HEK293 (cell line): ENCODE measurements at regions not wholly inside any gene's neighbourhood (a gene's known extent, or its start where the extent isn't known, plus 50 kb on each side); places are given as distances from the start of the nearest gene placed in this dataset.

Experiments
- CTCF ChIA-PET: fragments of 350-600 bp; formaldehyde crosslinking; extraction: SDS; loops from one replicate; lab custom pipeline; 2021; ENCODE audit warnings: antibody characterized with exemption; lab: Yijun Ruan, JAX
- POLR2A ChIA-PET: fragments of 300-600 bp; formaldehyde crosslinking; extraction: SDS; loops from one replicate; lab custom pipeline; 2020; ENCODE audit warnings: antibody characterized with exemption, inconsistent platforms; lab: Yijun Ruan, JAX
- H3K27ac ChIP-seq: fragments of 200-500 bp; sonication (Bioruptor generic); 2 replicates; pipeline ENCODE4 v1.5.1; 2014; ENCODE audit warnings: low read depth, low read length, control low read depth, inconsistent platforms; ENCODE audit errors: extremely low read depth
- H3K36me3 ChIP-seq, 2 experiments: fragments of 200-500 bp in 1 of 2; sonication (Bioruptor generic) in 1 of 2; 1 replicate in 1 of 2; 2 replicates in 1 of 2; pipeline ENCODE4 v1.5.1; 2014 to 2017; ENCODE audit warnings: inconsistent platforms in 2 of 2, low read length in 2 of 2; ENCODE audit not compliant: control insufficient read depth in 2 of 2, insufficient read depth in 1 of 2
- H3K4me1 ChIP-seq: fragments of 200-500 bp; sonication (Bioruptor generic); 2 replicates; pipeline ENCODE4 v1.5.1; 2014; ENCODE audit warnings: mild to moderate bottlenecking, low read length, inconsistent platforms; ENCODE audit not compliant: control insufficient read depth, insufficient read depth
- H3K4me3 ChIP-seq: 2 replicates; pipeline ENCODE4 v1.5.1; 2011; ENCODE audit warnings: low read depth, mild to moderate bottlenecking, control low read depth, low read length, moderate library complexity
- H3K9me3 ChIP-seq: fragments of 200-500 bp; sonication (Bioruptor generic); 2 replicates; pipeline ENCODE4 v1.5.1; 2014; ENCODE audit warnings: low read depth, low read length, inconsistent platforms; ENCODE audit not compliant: control insufficient read depth, insufficient read depth
- IKZF3 ChIP-seq: fragments of 450-650 bp; IDR thresholded peaks from 2 replicates; pipeline ENCODE4 v1.5.0; 2018; ENCODE audit warnings: missing biosample characterization, mild to moderate bottlenecking, missing genetic modification characterization, moderate library complexity
- MZF1 ChIP-seq: fragments of 450-650 bp; formaldehyde crosslinking; IDR thresholded peaks from 2 replicates; pipeline ENCODE4 v1.5.1; 2017; ENCODE audit warnings: missing biosample characterization, missing genetic modification characterization, borderline replicate concordance
- OVOL3 ChIP-seq: fragments of 450-650 bp; formaldehyde crosslinking; IDR thresholded peaks from 2 replicates; pipeline ENCODE4 v1.5.1; 2016; ENCODE audit warnings: missing biosample characterization, missing genetic modification characterization
- PATZ1 ChIP-seq: fragments of 450-650 bp; formaldehyde crosslinking; IDR thresholded peaks from 2 replicates; pipeline ENCODE4 v1.5.1; 2016; ENCODE audit warnings: missing biosample characterization, missing genetic modification characterization
- TCF7L2 ChIP-seq: IDR thresholded peaks from 2 replicates; pipeline ENCODE4 v1.6.1; 2011; ENCODE audit warnings: low read depth, mild to moderate bottlenecking, inconsistent platforms, low read length, moderate library complexity, borderline replicate concordance
- ZEB2 ChIP-seq: fragments of 450-650 bp; formaldehyde crosslinking; IDR thresholded peaks from 2 replicates; pipeline ENCODE4 v1.5.1; 2016; ENCODE audit warnings: missing biosample characterization, missing genetic modification characterization
- ZFP41 ChIP-seq: fragments of 450-650 bp; formaldehyde crosslinking; IDR thresholded peaks from 2 replicates; pipeline ENCODE4 v1.5.1; 2016; ENCODE audit warnings: missing biosample characterization, missing genetic modification characterization, borderline replicate concordance
- ZIC2 ChIP-seq: fragments of 450-650 bp; formaldehyde crosslinking; IDR thresholded peaks from 2 replicates; pipeline ENCODE4 v1.5.1; 2016; ENCODE audit warnings: missing biosample characterization, missing genetic modification characterization
- ZNF138 ChIP-seq: fragments of 450-650 bp; formaldehyde crosslinking; IDR thresholded peaks from 2 replicates; pipeline ENCODE4 v1.5.1; 2016; ENCODE audit warnings: missing biosample characterization, missing genetic modification characterization, borderline replicate concordance
- ZNF157 ChIP-seq: fragments of 450-650 bp; formaldehyde crosslinking; IDR thresholded peaks from 2 replicates; pipeline ENCODE4 v1.5.1; 2016; ENCODE audit warnings: missing biosample characterization, missing genetic modification characterization
- ZNF184 ChIP-seq: fragments of 450-650 bp; IDR thresholded peaks from 2 replicates; pipeline ENCODE4 v1.5.1; 2018; ENCODE audit warnings: missing biosample characterization, mild to moderate bottlenecking, missing genetic modification characterization
- ZNF23 ChIP-seq: fragments of 450-650 bp; formaldehyde crosslinking; IDR thresholded peaks from 2 replicates; pipeline ENCODE4 v1.5.1; 2016; ENCODE audit warnings: missing biosample characterization, missing genetic modification characterization, borderline replicate concordance
- ZNF248 ChIP-seq: fragments of 450-650 bp; formaldehyde crosslinking; IDR thresholded peaks from 2 replicates; pipeline ENCODE4 v1.5.1; 2017; ENCODE audit warnings: missing biosample characterization, missing genetic modification characterization
- ZNF501 ChIP-seq: fragments of 450-650 bp; formaldehyde crosslinking; IDR thresholded peaks from 2 replicates; pipeline ENCODE4 v1.5.1; 2016; ENCODE audit warnings: missing biosample characterization, missing genetic modification characterization
- ZNF514 ChIP-seq: fragments of 450-650 bp; formaldehyde crosslinking; IDR thresholded peaks from 2 replicates; pipeline ENCODE4 v1.5.1; 2016; ENCODE audit warnings: missing biosample characterization, missing genetic modification characterization
- ZNF530 ChIP-seq: fragments of 450-650 bp; formaldehyde crosslinking; IDR thresholded peaks from 2 replicates; pipeline ENCODE4 v1.5.1; 2016; ENCODE audit warnings: low read depth, missing biosample characterization, missing genetic modification characterization
- ZNF580 ChIP-seq: fragments of 450-650 bp; formaldehyde crosslinking; IDR thresholded peaks from 2 replicates; pipeline ENCODE4 v1.5.1; 2016; ENCODE audit warnings: missing biosample characterization, missing genetic modification characterization
- ZNF747 ChIP-seq: fragments of 450-650 bp; formaldehyde crosslinking; IDR thresholded peaks from 2 replicates; pipeline ENCODE4 v1.5.1; 2016; ENCODE audit warnings: missing biosample characterization, missing genetic modification characterization
- ZNF837 ChIP-seq: fragments of 450-650 bp; formaldehyde crosslinking; IDR thresholded peaks from 2 replicates; pipeline ENCODE4 v1.5.1; 2016; ENCODE audit warnings: missing biosample characterization, missing genetic modification characterization
- ZSCAN30 ChIP-seq: fragments of 450-650 bp; IDR thresholded peaks from 2 replicates; pipeline ENCODE4 v1.5.1; 2018; ENCODE audit warnings: missing biosample characterization, mild to moderate bottlenecking, missing genetic modification characterization, moderate library complexity

DNA sequence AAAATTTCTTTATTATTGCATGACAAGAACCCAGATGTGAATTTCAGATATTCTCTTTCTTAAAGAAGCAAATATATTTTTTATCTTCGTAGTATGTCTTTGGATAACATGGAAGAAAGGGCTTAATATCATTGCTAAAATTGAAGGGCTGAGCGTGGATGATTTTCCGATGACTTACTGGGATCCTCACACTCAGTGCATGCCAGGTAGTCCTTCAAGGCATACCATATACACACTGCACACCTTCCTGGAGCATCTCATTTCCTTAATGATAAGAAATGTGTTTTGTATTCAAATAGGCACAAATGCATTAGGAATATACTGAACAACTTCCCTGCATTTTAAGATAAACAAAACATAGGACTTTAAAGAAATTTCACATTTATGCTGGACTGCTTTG lies 193.9 kb upstream of the MAP3K7 start (continued):
- TF ChIP-seq PATZ1 (tag by site-specific recombination) (no peak), MZF1 (tag by site-specific recombination) (no peak), ZNF248 (tag by site-specific recombination) (no peak), ZIC2 (tag by site-specific recombination) (no peak), ZNF837 (no peak), ZNF184 (no peak), IKZF3 (tag by site-specific recombination) (no peak), ZFP41 (no peak)

- Histone ChIP-seq H3K9me3 (no peaks in the 10 kb centered on the region), H3K27ac (no peak overlapping the region), H3K36me3 (no peaks in the 10 kb centered on the region), H3K4me1 (no peaks in the 10 kb centered on the region), H3K4me3 (no peak overlapping the region)
- POLR2A ChIA-PET, result no interaction called here
- CTCF ChIA-PET, result interaction anchor here (0.7 to 0.9 kb wide), 3 partner anchors 10 to 83 kb away, joined by 4 to 12 read pairs (median 4); no protein-coding TSS in a partner anchor
- TF ChIP-seq ZNF580 (tag by site-specific recombination) (no peak), TCF7L2 (peak; percentile 47; the same call in 1 of the 2 replicates), ZNF747 (no peak)
These were observed 193.3 kb upstream of the MAP3K7 start for GRCh38 chr6:90780141-90780540.

GRCh38 chr6:90778417-90779203 lies 191.7 kb upstream of the MAP3K7 start:
- Histone ChIP-seq H3K4me1 (no peaks in the 10 kb centered on the region), H3K27ac (no peak overlapping the region), H3K4me3 (no peak overlapping the region), H3K36me3 (no peaks in the 10 kb centered on the region), H3K9me3 (no peaks in the 10 kb centered on the region)
- TF ChIP-seq ZSCAN30 (tag by site-specific recombination) (no peak), ZNF138 (tag by site-specific recombination) (no peak), ZEB2 (tag by site-specific recombination) (no peak), ZNF248 (tag by site-specific recombination) (no peak), ZNF501 (tag by site-specific recombination) (no peak), OVOL3 (tag by site-specific recombination) (no peak), ZNF514 (no peak), ZNF157 (tag by site-specific recombination) (no peak)
- ChIA-PET POLR2A (no interaction called here), CTCF (interaction anchor here (0.6 kb wide), 1 partner anchor 305 kb away, joined by 5 read pairs; no protein-coding TSS in a partner anchor)

DNA sequence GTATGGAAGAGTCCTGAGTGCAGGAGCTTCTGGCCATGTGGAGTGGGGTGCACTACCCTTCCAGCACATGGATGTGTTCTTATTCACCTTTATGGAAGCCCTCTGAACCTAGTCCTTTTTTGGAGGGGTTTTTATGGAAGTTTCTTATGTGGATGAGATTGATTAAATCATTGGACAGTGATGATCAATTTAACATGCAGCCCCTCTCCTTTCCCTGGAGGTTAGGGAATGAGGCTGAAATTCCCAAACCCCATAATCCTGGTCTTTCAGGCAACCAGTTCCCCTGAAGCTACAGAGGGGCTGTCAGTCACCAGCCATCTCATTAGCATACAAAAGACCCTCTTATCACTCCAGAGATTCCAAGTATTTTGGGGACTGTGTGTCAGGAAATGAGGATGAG lies 183.9 kb upstream of the MAP3K7 start:
- H3K36me3 ChIP-seq, result no peaks in the 10 kb centered on the region
- CTCF ChIA-PET, result no interaction called here
- H3K27ac ChIP-seq, result no peak overlapping the region
- no peak overlapping the region for H3K4me3 ChIP-seq
- TF ChIP-seq ZNF530 (peak; percentile 97), ZNF23 (no peak)
- TF ChIP-seq, all 188 proteins: peak for 1
- Histone ChIP-seq H3K4me1 (peaks cover 4% of the 10 kb centered on the region; the same call in 1 of the 2 replicates), H3K9me3 (no peaks in the 10 kb centered on the region)
- POLR2A ChIA-PET, result no interaction called here
